NK-92 treated with Interleukin-12 subunit alpha and Interleukin-12 subunit beta, amount 100 ng/mL, for 24 hours (cell line): ENCODE measurements at regions not wholly inside any gene's neighbourhood (a gene's known extent, or its start where the extent isn't known, plus 50 kb on each side); places are given as distances from the start of the nearest gene placed in this dataset.
"Not testable (repeated sequence)": the region's sequence is repeated elsewhere in the genome, so short reads cannot be mapped to it uniquely, and the experiment has no call there.

Experiments used
- DNase-seq: peaks from one replicate; lab custom pipeline; 2025; lab: John Stamatoyannopoulos, UW

- DNase-seq: no peak
Observed at GRCh38 chr2:150853263-150853662, 365.8 kb upstream of the RND3 start.

GRCh38 chr2:150850641-150851040 is 363.2 kb upstream of the RND3 start:
- no peak for DNase-seq

- no peak for DNase-seq
Observed at GRCh38 chr2:150847578-150847977, 360.1 kb upstream of the RND3 start.

- DNase-seq: no peak
Observed at GRCh38 chr2:150846691-150847090, 359.2 kb upstream of the RND3 start.

- DNase-seq: no peak
Observed at GRCh38 chr2:150832686-150833085, 345.2 kb upstream of the RND3 start.

- no peak for DNase-seq
Observed at GRCh38 chr2:150824118-150824517, 336.7 kb upstream of the RND3 start.

- DNase-seq: no peak
Observed at GRCh38 chr2:150817422-150817821, 330.0 kb upstream of the RND3 start.

GRCh38 chr2:150812664-150813367 is 325.3 kb upstream of the RND3 start:
- DNase-seq: no peak

- DNase-seq: no peak
Observed at GRCh38 chr2:150812066-150812465, 324.6 kb upstream of the RND3 start.

- DNase-seq: no peak
Observed at GRCh38 chr2:150811259-150811855, 323.9 kb upstream of the RND3 start.

- DNase-seq: no peak
Observed at GRCh38 chr2:150809103-150809502, 321.6 kb upstream of the RND3 start.

GRCh38 chr2:150806336-150806735 is 318.9 kb upstream of the RND3 start:
- no peak for DNase-seq

GRCh38 chr2:150803689-150804398 is 316.4 kb upstream of the RND3 start:
- no peak for DNase-seq

GRCh38 chr2:150802635-150803034 is 315.2 kb upstream of the RND3 start:
- DNase-seq: no peak

GRCh38 chr2:150796236-150796635 is 308.8 kb upstream of the RND3 start:
- DNase-seq: not testable (repeated sequence)

- DNase-seq: no peak
Observed at GRCh38 chr2:150792780-150793300, 305.4 kb upstream of the RND3 start.

GRCh38 chr2:150791567-150791966 is 304.1 kb upstream of the RND3 start:
- no peak for DNase-seq

- DNase-seq: no peak
Observed at GRCh38 chr2:150789376-150789905, 302.0 kb upstream of the RND3 start.

- no peak for DNase-seq
Observed at GRCh38 chr2:150788426-150789140, 301.1 kb upstream of the RND3 start.

GRCh38 chr2:150787353-150788093 is 300.1 kb upstream of the RND3 start:
- DNase-seq: no peak

GRCh38 chr2:150784389-150784788 is 296.9 kb upstream of the RND3 start:
- no peak for DNase-seq
